GM12878 (cell line): ENCODE measurements at regions not wholly inside any gene's neighbourhood (a gene's known extent, or its start where the extent isn't known, plus 50 kb on each side); places are given as distances from the start of the nearest gene placed in this dataset.

Experiments
- ATAC-seq: fragments of 200-7000 bp; cut with Tn5 transposase; 3 replicates; pipeline ENCODE4 v1.9.1; 2020; ENCODE audit warnings: mild to moderate bottlenecking, moderate library complexity
- BruUV-seq: library from RNA; stranded (reverse); fragments of 400-500 nt; replicated peaks from 2 replicates; lab custom pipeline; 2021; lab: Mats Ljungman, UMichigan
- CTCF ChIA-PET: fragments of 300-600 bp; sonication (Branson Sonifier 250); formaldehyde crosslinking; extraction: SDS; loops from one replicate; lab custom pipeline; 2021; ENCODE audit warnings: inconsistent platforms; lab: Yijun Ruan, JAX
- POLR2A ChIA-PET: fragments of 350-600 bp; formaldehyde crosslinking; extraction: SDS; loops from one replicate; lab custom pipeline; 2021; ENCODE audit warnings: inconsistent platforms; lab: Charles Lee
- RAD21 ChIA-PET: fragments of 300-600 bp; sonication (Branson Sonifier 250); formaldehyde crosslinking; loops from one replicate; lab custom pipeline; 2023; ENCODE audit warnings: antibody characterized with exemption; ENCODE audit not compliant: unreplicated experiment; lab: Charles Lee
- SMC1A ChIA-PET: fragments of 300-600 bp; sonication (Branson Sonifier 250); formaldehyde crosslinking; loops from one replicate; lab custom pipeline; 2023; ENCODE audit not compliant: unreplicated experiment, uncharacterized antibody; lab: Charles Lee
- DNase-seq: peaks from one replicate; pipeline ENCODE4 v3.0.0-alpha.2; 2011; ENCODE audit warnings: low read depth, low spot score
- FAIRE-seq: peaks from 3 replicates; lab custom pipeline; 2011; peaks lifted over from hg19 to GRCh38; lab: Jason Lieb, UNC
- H2AFZ ChIP-seq: 2 replicates; pipeline ENCODE4 v1.6.0; 2011; ENCODE audit warnings: low read depth, low read length, control low read depth; ENCODE audit not compliant: control insufficient read depth
- H3K27ac ChIP-seq: 2 replicates; pipeline ENCODE4 v1.5.1; 2011; ENCODE audit warnings: control low read depth; ENCODE audit not compliant: control insufficient read depth, insufficient read depth
- H3K27me3 ChIP-seq, 2 experiments: replicated peaks in 1 of 2; 2 replicates each; pipeline versions ENCODE4 v1.6.0 to v1.6.1; 2011; ENCODE audit warnings: low read length in 1 of 2; ENCODE audit not compliant: control insufficient read depth in 2 of 2, insufficient read depth in 2 of 2
- H3K36me3 ChIP-seq, 2 experiments: 2 replicates each; pipeline ENCODE4 v1.5.1; 2011; ENCODE audit warnings: low read length in 1 of 2; ENCODE audit not compliant: control insufficient read depth in 2 of 2, insufficient read depth in 2 of 2
- H3K4me1 ChIP-seq: 2 replicates; pipeline ENCODE4 v1.6.1; 2011; ENCODE audit warnings: mild to moderate bottlenecking, low read length, moderate library complexity, mixed read lengths; ENCODE audit not compliant: control insufficient read depth, insufficient read depth
- H3K4me2 ChIP-seq: 2 replicates; pipeline ENCODE4 v1.6.0; 2011; ENCODE audit warnings: control low read depth; ENCODE audit not compliant: control insufficient read depth, insufficient read depth
- H3K4me3 ChIP-seq: fragments of 200-600 bp; sonication (generic); 2 replicates; pipeline ENCODE4 v1.5.1; 2016
- H3K79me2 ChIP-seq: 2 replicates; pipeline ENCODE4 v1.6.0; 2011; ENCODE audit warnings: low read length; ENCODE audit not compliant: control insufficient read depth, insufficient read depth
- H3K9ac ChIP-seq: 2 replicates; pipeline ENCODE4 v1.8.0; 2011; ENCODE audit warnings: low read length, control low read depth, mixed read lengths; ENCODE audit not compliant: control insufficient read depth, insufficient read depth
- H3K9me3 ChIP-seq: replicated peaks from 3 replicates; pipeline ENCODE4 v1.5.1; 2011; ENCODE audit warnings: mild to moderate bottlenecking, low read length; ENCODE audit not compliant: control insufficient read depth, insufficient read depth
- H4K20me1 ChIP-seq: 2 replicates; pipeline ENCODE4 v1.6.0; 2011; ENCODE audit not compliant: control insufficient read depth, insufficient read depth
- EP300 ChIP-seq, 2 experiments: fragments of 150-350 bp in 1 of 2; IDR thresholded peaks; 2 replicates each; pipeline ENCODE4 v1.6.1; 2011 to 2012; ENCODE audit warnings: low read depth in 2 of 2, low read length in 2 of 2, borderline replicate concordance in 1 of 2, improper control_type of control experiment in 1 of 2, inconsistent platforms in 1 of 2; ENCODE audit not compliant: control insufficient read depth in 1 of 2
- GABPA ChIP-seq: IDR thresholded peaks from 2 replicates; pipeline ENCODE4 v1.6.1; 2014; ENCODE audit warnings: antibody characterized with exemption, low read depth, mild to moderate bottlenecking, inconsistent platforms
- KDM1A ChIP-seq: fragments of 200-600 bp; sonication (generic); IDR thresholded peaks from 2 replicates; pipeline ENCODE4 v1.6.1; 2016; ENCODE audit warnings: borderline replicate concordance
- NFXL1 ChIP-seq: fragments of 450-650 bp; IDR thresholded peaks from 2 replicates; pipeline ENCODE4 v1.6.1; 2017; ENCODE audit warnings: antibody characterized with exemption, mild to moderate bottlenecking, borderline replicate concordance
- NFYB ChIP-seq: IDR thresholded peaks from 2 replicates; pipeline ENCODE4 v1.6.1; 2011; ENCODE audit warnings: low read depth, mild to moderate bottlenecking, low read length, improper control_type of control experiment, moderate library complexity; ENCODE audit not compliant: insufficient read depth
- NKRF ChIP-seq: fragments of 450-650 bp; conservative IDR thresholded peaks from 2 replicates; pipeline ENCODE4 v1.6.1; 2017; ENCODE audit warnings: mild to moderate bottlenecking, moderate library complexity
- NR2C2 ChIP-seq: IDR thresholded peaks from 2 replicates; pipeline ENCODE4 v1.6.1; 2011; ENCODE audit warnings: borderline replicate concordance, low read depth; ENCODE audit not compliant: control insufficient read depth, insufficient read length
- SMAD5 ChIP-seq: IDR thresholded peaks from 2 replicates; pipeline ENCODE4 v1.6.1; 2016; ENCODE audit warnings: antibody characterized with exemption, low read depth
- ZSCAN29 ChIP-seq: fragments of 450-650 bp; IDR thresholded peaks from 2 replicates; pipeline ENCODE4 v1.6.1; 2017; ENCODE audit warnings: mild to moderate bottlenecking, moderate library complexity
- WGBS: methylation state at CpG from one replicate; pipeline ENCODE4 v1.1.6; 2016; ENCODE audit warnings: low lambda C conversion rate; ENCODE audit not compliant: insufficient replicate concordance, insufficient coverage; ENCODE audit errors: missing lambda C conversion rate; 5-methylcytosine and 5-hydroxymethylcytosine counted together
- in situ Hi-C: fragments of 300-500 bp; cut with MboI; formaldehyde crosslinking; loops from 9 replicates; pipeline ENCODE4 v1.14.3; 2018; ENCODE audit warnings: mixed read lengths
- intact Hi-C: fragments of 100-400 bp; cut with micrococcal nuclease; formaldehyde crosslinking; loops from one replicate; pipeline ENCODE4 v1.14.2; 2022; ENCODE audit not compliant: unreplicated experiment

DNA sequence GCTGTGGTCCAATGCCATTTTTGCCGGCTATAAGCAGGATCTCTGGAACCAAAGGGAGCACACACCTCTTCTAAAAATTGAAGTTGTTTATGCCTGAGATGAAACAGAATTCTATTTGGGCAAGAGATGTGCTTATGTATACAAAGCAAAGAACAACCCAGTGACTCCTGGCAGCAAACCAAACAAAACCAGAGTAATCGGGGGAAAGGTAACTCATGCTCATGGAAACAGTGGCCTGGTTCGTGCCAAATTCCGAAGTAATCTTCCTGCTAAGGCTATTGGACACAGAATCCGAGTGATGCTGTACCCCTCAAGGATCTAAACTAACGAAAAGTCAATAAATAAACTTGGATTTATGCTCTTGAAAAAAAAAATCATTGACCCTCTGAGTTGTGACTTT is 178.7 kb downstream of the CEMIP2 start (continued):
- TF ChIP-seq NKRF (no peak), NR2C2 (no peak), NFXL1 (no peak), ZSCAN29 (no peak), EP300 (IDR thresholded peaks at IDR 0.05; ENCODE audit: borderline replicate concordance in 1 of 2, control insufficient read depth in 1 of 2, low read depth in 2 of 2, low read length in 2 of 2) (no peak), KDM1A (no peak)

- CTCF ChIA-PET = interaction anchor here (1.5 kb wide), 1 partner anchor 15 kb away, joined by 5 read pairs; no protein-coding TSS in a partner anchor
- in situ Hi-C loops = no loop called here
Measured at GRCh38 chr9:71587576-71588362, 180.5 kb downstream of the CEMIP2 start.

More at GRCh38 chr9:71587576-71588362, 180.5 kb downstream of the CEMIP2 start:
- H3K36me3 ChIP-seq = no peaks in the 10 kb centered on the region
- H4K20me1 ChIP-seq = no peaks in the 10 kb centered on the region
- BruUV-seq = no TSS peak
- SMC1A ChIA-PET = no interaction called here
- ATAC-seq (no peak), DNase-seq (no peak), FAIRE-seq (no peak)
- no peak overlapping the region for H3K4me2 ChIP-seq
- no peaks in the 10 kb centered on the region for H3K9me3 ChIP-seq
- H3K79me2 ChIP-seq = no peaks in the 10 kb centered on the region
- no peaks in the 10 kb centered on the region for H3K4me1 ChIP-seq
- no peak overlapping the region for H3K27ac ChIP-seq
- 18% methylated on average over 5 of the region's 5 CpGs for WGBS
- intact Hi-C loops = no loop called here
- POLR2A ChIA-PET = no interaction called here
- no peak overlapping the region for H2AFZ ChIP-seq
- H3K27me3 ChIP-seq = no peaks in the 10 kb centered on the region; a peak in 1 of 4 replicates
- RAD21 ChIA-PET = no interaction called here
- H3K4me3 ChIP-seq = no peak overlapping the region
- TF ChIP-seq GABPA (no peak), SMAD5 (no peak), NFYB (no peak)
- no peak overlapping the region for H3K9ac ChIP-seq
